ENCODE measurements at regions not wholly inside any gene's neighbourhood (a gene's known extent, or its start where the extent isn't known, plus 50 kb on each side); places are given as distances from the start of the nearest gene placed in this dataset.
"Not testable (repeated sequence)": the region's sequence is repeated elsewhere in the genome, so short reads cannot be mapped to it uniquely, and the experiment has no call there.

DNA sequence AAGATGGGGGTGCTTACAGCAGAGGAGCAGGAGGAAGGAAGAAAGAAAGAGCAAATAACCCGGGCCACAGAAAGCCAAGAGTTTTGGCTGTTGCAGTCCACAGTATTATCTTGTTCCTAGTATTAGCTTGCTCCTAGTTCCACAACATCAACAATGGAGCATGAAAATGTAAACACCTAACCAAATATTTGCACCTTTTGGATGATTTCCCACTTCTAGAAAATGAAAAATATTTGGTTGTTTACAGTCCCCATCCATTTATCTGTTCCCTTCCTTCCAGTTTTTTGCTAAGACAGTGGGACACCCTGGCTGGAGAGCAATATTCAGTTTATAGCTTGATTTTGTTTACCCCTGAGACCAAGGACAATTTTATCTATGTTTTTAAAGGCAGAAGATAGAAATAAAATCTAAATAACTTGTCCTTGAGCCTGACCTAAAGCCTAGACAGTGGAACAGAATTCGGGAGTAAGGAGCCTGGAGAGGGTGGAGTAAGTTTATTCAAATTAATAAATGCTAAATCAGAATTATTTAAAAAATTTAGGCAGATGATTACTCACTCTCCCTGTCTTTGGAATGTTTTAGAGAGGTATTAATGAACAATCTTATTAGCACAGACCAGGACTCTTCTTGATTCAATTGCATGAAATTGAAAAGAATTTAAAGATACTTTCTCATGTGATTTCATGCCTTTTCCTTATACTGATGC is 51.6 kb downstream of the RESF1 start:
- H3K4me3 ChIP-seq (ENCODE audit: low read length) = no peak overlapping the region
- no peak for DNase-seq (ENCODE audit: low read depth, low spot score)

GRCh38 chr12:32012249-32012785 is 53.1 kb downstream of the RESF1 start:
- no peak overlapping the region for H3K4me3 ChIP-seq (ENCODE audit: low read length)
- DNase-seq (ENCODE audit: low read depth, low spot score) = no peak

DNA sequence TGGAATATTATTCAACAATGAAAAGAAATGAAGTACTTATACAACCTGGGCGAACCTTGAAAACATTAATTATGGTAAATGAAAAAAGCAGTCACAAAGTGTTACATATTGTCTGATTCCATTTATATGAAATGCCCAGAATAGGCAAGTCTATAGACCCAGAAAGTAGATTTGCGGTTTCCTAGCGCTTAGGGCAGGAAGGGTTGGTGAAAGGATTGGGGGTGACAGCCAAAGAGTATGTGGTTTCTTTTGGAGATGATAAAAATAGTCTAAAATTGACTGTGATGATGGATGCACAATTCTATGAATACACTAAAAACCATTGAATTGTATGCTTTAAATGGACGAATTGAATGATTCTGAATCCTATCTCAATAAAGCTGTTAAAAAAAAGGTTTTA is 55.8 kb downstream of the RESF1 start:
- DNase-seq (ENCODE audit: low read depth, low spot score) = no peak

GRCh38 chr12:32016680-32017482 is 57.7 kb downstream of the RESF1 start:
- no peak for DNase-seq (ENCODE audit: low read depth, low spot score)
- no peak overlapping the region for H3K4me3 ChIP-seq (ENCODE audit: low read length)

More for the DNA sequence above, 55.8 kb downstream of the RESF1 start:
- no peak overlapping the region for H3K4me3 ChIP-seq (ENCODE audit: low read length)

DNA sequence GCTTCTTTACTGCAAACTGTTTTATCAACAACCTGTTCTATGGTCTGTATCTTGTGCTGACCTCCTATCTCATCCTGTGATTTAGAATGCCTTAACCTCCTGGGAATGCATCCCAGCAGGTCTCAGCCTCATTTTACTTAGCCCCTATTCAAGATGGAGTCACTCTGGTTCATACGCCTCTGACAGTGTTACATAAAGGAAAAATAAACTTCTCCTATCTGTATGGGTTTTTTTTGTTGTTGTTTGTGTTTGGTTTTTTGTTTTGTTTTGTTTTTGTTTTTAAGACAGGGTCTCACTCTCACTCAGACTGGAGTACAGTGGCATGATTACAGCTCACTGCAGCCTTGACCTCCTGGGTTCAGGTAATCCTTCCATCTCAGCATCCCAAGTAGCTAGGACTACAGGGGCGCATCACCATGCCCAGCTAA is 62.1 kb downstream of the RESF1 start:
- no peak overlapping the region for H3K4me3 ChIP-seq (ENCODE audit: low read length)
- no peak for DNase-seq (ENCODE audit: low read depth, low spot score)

DNA sequence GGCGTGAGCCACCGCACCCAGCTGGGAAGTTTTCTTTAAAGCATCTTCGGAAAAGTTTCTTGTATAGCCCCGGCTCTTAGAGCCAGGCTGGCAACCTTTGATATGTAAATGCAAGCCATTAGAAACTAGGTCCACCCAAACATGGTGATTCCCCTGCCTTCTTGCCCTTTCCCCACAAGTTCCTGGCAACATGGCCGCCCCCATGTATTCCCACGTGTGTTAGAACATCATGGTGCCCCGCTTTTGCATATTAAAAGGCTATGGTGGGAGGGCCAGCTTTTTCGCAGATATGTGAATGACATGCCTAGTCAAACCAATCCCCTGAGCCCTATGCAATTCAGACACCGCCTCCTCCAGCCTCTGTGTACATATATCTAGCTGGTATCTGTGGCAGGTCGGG is 63.2 kb downstream of the RESF1 start:
- not testable (repeated sequence) for H3K4me3 ChIP-seq (ENCODE audit: low read length); DNase-seq (ENCODE audit: low read depth, low spot score)

- not testable (repeated sequence) for H3K4me3 ChIP-seq (ENCODE audit: low read length); DNase-seq (ENCODE audit: low read depth, low spot score)
These were observed 64.6 kb downstream of the RESF1 start for GRCh38 chr12:32023861-32024260.

DNA sequence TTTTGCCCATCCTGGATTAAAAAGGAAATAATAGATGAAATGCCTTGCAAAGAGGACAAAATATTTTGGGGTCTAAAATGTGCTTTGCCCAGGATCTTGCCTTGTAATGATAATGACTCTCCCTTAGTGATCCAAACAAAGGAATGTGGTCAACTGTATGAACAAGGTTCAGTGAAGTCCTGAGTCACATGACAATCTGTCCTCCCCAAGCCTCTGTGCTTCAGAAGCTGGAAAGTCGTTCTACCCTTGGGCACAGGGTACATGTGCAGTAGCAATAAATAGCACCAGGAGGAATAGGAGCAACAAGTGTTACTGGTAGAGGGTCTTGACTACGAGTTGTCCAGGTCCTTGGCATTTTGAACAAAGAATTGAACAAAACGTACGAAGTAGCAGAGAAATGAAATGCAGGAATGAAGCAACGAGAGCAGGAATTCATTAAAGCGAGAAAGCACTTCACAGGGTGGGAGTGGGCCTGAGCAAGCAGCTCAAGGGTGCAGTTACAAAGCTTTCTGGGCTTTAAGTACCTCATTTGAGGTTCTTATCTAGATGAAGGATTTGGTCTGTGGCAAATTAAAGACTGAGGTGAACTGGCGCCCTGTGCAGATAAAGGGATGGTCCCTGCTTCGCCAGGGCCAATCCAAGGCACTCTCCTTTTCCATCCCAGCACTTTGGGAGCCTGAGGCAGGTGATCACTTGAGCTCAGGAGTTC is 65.8 kb downstream of the RESF1 start:
- peak overlapping the region; percentile 21 for H3K4me3 ChIP-seq (ENCODE audit: low read length)
- peak; percentile 77 for DNase-seq (ENCODE audit: low read depth, low spot score)

DNA sequence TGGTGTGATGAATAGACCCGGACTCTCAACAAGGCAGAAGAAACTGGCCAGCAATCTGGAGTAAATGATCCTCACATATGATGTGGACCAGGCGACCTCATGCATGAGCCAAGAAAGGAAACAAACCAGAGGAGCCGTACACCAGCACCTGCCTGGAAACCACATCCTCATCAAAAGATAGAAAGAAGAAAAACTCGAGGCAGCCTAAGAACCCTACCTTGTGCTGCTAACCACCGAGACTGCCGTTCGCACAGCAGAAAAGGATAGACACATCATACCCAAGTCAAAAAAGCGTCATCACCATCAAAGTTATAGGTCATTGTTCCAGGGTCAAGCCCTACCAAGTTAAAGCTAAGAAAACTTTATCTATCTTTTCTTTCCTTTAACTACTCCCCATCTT is 66.7 kb downstream of the RESF1 start:
- H3K4me3 ChIP-seq (ENCODE audit: low read length) = peak overlapping the region; percentile 21
- peak; percentile 97 for DNase-seq (ENCODE audit: low read depth, low spot score)

DNA sequence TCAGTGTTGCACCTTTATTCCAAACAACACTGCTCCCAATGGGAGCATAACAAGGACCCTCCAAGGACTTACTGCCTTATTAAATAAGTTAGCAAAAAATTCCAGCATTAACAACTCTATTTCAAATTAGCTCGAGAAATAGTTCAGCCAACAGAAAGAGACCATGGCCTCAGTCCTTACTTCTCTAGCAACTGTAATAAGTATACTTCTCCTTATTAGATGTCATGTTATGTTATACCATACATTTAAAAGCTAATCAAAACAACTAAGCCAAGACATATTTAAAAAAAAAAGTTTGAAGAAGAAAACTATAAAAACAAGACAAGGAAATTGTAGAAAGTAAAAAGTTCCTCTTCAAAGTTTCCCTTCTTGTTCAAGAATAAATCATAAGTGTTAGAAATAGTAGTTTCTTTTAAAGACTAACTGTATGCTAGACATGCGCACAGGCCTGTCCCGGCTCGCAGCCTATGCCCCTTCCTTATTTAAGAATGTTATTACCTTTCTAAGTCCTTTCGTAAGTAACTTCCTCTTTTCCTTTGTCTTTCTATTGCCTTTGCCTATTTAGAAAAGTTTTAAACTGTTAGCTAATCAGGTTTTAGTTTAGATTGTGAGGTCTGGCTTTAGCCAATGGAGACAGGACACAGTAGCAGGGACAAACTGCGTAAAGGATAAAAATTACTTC is 68.6 kb downstream of the RESF1 start:
- DNase-seq (ENCODE audit: low read depth, low spot score) = no peak
- no peak overlapping the region for H3K4me3 ChIP-seq (ENCODE audit: low read length)

DNA sequence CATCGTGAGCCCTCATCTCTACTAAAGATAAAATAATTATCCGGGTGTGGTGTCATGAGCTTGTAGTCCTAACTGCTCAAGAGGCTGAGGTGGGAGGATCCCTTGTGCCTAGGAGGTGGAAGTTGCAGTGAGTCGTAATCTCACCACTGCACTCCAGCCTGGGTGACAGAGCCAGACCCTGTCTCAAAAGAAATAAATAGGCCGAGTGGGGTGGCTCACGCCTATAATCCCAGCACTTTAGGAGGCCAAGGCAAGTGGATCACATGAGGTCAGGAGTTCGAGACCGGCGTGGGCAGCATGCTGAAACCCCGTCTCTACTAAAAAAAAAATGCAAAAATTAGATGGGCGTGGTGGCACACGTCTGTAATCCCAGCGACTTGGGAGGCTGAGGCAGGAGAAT is 70.9 kb downstream of the RESF1 start:
- DNase-seq (ENCODE audit: low read depth, low spot score) = no peak
- no peak overlapping the region for H3K4me3 ChIP-seq (ENCODE audit: low read length)

DNA sequence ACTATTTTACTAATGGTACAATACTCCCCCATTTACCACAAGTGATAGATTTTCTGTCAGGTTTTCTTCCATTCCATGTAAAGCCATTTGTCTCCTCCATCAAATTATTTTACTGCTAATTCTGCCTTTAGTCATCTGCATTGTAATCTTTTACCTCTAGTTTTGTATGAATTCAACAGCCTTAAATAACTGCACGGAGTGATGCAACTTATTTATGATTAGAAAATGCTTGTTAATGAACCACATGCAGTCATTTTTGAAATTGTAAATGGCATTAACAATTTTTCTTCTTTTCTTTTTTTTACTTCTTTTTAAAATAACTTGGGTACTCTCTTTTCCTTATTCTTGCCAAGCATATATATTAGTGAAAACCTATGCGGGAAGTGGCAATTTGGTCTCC is 71.5 kb downstream of the RESF1 start:
- DNase-seq (ENCODE audit: low read depth, low spot score) = no peak
- no peak overlapping the region for H3K4me3 ChIP-seq (ENCODE audit: low read length)

- H3K4me3 ChIP-seq (ENCODE audit: low read length) = no peak overlapping the region
- DNase-seq (ENCODE audit: low read depth, low spot score) = peak; percentile 91
These were observed 71.9 kb downstream of the RESF1 start for GRCh38 chr12:32031109-32031508.

DNA sequence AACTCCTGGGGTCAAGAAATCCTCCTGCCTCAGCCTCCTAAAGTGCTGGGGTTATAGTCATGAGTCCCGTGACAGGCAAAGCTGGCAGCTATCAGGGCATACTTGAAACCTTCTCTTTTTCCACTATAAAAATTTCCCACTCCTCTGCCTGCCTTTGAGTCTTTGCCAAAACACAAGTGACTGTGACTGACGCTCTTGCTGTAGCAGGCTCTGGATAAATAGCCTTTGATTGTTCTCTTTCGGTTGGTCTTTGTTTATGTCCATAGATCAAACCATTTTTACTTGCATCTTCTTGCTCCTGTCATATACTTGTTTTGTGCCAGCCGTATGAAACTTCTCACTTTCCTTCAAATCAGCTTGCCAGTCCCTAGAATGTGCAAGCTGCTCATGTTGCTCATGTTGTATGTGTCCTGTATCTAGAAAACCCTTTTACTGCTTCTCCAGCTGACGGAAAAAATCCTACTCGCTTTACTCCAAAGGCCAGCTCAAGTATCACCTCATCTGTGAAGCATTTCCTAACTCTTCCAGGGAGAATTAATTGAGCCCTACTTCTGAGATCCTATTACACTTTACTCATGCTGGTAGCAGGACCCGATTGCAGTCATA is 73.1 kb downstream of the RESF1 start:
- DNase-seq (ENCODE audit: low read depth, low spot score) = no peak
- H3K4me3 ChIP-seq (ENCODE audit: low read length) = no peak overlapping the region

DNA sequence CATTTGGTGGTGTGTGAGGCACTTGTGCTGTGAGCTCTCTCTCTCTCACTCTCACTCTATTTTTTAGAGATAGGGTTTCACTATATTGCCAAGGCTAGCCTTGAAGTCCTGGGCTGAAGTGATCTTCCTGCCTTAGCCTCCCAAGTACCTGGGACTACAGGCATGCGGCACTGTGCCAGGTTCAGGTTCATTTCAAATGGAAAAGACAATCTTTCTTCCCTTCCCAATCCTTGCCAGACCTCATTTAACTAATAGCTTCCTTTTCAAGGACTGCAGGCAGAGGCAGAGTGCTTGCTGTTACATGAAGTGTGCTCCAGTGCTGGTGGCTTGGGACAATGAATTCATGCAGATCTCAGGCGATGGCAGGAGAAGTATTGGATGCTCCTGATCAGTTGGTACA is 73.2 kb upstream of the BICD1 start:
- DNase-seq (ENCODE audit: low read depth, low spot score) = no peak
- no peak overlapping the region for H3K4me3 ChIP-seq (ENCODE audit: low read length)

- no peak for DNase-seq (ENCODE audit: low read depth, low spot score)
- H3K4me3 ChIP-seq (ENCODE audit: low read length) = no peak overlapping the region
These were observed 72.6 kb upstream of the BICD1 start for GRCh38 chr12:32034045-32034444.

DNA sequence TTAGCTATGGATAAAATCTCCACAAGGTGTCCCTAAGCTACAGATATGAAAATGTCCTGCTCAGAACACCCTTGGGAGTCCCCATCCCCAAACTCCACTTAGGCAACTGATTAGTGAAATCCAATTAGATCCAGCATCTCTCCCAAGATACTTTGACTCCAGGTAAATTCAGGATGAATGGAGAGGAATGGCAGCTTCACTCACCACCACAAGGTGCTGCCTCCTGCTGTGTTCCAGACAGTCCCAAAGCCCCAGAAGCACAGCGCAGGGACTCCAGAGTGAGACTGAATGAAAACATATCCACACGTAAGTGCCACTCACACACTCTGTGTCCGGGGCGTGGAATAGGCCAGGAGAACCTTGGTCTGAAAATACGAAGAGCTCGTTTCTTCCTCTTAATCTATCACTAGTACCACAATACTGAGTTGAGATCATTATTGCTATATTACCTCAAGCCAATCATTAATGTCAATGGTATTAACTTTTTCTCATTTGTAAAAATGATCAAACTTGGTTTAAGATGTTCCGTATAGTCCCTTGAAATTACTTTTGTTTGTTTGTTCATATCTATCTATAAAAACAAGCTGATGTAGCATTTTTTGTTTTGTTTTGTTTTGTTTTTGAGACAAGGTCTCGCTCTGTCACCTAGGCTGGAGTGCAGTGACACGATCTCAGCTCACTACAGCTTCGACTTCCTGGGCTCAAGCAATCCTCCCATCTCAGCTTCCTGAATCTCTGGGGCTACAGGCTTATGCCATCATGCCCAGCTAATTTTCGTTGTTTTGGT is 70.0 kb upstream of the BICD1 start:
- DNase-seq (ENCODE audit: low read depth, low spot score) = no peak
- H3K4me3 ChIP-seq (ENCODE audit: low read length) = no peak overlapping the region

DNA sequence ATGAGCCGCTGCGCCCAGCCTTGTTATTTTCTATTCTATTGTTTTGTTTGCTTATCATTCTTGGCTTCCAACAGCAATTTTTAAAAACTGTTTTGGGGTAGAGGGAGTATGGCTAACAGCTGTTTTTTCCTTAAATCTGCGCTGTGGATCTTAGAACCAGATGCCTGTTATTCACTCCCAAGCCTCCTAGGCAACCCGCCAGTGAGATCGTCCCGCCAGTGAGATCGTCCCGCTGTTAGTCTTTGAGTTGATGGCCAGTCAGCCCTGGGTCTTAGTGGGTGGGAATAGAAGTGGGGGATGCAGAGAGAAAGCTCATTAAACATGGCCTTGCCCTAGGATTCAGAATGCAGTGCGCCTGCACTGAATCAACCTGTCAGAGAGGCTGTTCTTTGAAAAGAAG is 67.3 kb upstream of the BICD1 start:
- DNase-seq (ENCODE audit: low read depth, low spot score) = no peak
- no peak overlapping the region for H3K4me3 ChIP-seq (ENCODE audit: low read length)

Measured in Jurkat, Clone E6-1 (cell line).